NCI-H2196 (cell line): ENCODE measurements at regions not wholly inside any gene's neighbourhood (a gene's known extent, or its start where the extent isn't known, plus 50 kb on each side); places are given as distances from the start of the nearest gene placed in this dataset.
"Not testable (repeated sequence)": the region's sequence is repeated elsewhere in the genome, so short reads cannot be mapped to it uniquely, and the experiment has no call there.

ENCODE experiments used
- DNase-seq: peaks from one replicate; lab custom pipeline; 2025; ENCODE audit not compliant: unreplicated experiment; lab: John Stamatoyannopoulos, UW

DNA sequence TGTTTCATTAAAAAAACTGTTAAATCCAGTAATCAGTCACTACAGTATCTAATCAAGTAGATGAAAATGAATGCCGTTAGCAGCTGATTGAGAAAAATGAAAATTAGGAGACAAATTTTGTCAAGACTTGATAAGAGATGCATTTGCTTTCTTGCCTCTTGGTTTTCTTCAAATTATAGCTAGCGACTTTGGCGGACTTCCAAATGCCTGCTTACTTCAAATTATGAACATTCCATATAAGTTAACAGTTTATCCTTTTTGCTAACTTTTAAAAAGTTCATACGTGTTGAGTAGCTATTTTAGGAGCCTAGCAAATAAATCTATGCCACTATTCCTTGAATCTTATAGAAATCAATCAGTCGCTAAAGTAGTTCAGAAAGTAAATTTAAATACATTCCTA lies 58.8 kb downstream of the PPP4R3C start:
- DNase-seq: no peak

DNA sequence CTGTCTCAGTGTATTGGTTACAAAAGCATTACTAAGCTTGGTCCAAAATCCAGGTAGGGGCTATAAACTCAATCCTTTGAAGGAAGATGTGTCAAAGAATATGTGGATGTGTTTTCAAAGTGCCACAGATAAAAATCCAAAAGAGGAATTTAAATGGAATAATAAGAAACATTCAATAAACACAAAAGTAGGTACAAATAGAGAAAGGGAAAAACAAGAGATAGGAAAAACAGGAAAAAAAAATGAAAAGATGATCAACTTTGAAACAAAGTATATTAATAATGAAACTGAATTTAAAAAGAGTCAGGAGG lies 64.0 kb downstream of the PPP4R3C start:
- no peak for DNase-seq

DNA sequence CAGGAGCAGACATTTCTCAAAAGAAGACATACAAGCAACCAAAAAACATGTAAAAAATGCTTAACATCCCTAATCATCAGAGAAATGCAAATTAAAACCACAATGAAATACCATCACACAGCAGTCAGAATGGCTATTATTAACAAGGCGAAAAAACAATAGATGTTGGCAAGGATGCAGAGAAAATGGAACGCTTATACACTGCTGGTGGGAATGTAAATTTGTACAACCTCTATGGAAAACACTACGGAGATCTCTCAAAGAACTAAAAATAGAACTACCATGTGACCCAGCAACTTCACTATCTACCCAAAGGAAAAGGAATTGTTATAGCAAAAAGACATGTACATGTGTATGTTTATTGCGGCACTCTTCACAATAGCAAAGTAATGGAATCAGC lies 71.5 kb downstream of the PPP4R3C start:
- no peak for DNase-seq

DNA sequence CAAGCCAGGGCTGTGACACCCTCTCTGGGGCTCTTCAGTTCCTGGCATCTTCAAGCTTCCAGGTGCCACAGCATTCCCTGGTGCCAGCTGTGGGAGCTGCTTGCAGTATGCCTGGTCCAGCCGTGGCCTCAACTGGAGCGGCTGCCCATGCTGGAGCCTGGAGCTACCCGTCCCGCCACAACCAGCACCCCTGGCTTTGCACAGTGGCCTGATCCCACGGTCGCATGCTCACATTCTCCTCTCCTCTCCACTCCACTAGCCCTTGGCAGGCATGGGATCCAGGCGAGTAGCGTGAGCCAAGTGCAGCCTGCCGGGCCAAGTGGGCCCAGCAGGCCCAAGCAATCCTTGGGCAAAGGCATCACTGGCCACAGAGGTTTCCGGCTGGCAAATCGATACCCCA lies 81.7 kb downstream of the PPP4R3C start:
- no peak for DNase-seq

DNA sequence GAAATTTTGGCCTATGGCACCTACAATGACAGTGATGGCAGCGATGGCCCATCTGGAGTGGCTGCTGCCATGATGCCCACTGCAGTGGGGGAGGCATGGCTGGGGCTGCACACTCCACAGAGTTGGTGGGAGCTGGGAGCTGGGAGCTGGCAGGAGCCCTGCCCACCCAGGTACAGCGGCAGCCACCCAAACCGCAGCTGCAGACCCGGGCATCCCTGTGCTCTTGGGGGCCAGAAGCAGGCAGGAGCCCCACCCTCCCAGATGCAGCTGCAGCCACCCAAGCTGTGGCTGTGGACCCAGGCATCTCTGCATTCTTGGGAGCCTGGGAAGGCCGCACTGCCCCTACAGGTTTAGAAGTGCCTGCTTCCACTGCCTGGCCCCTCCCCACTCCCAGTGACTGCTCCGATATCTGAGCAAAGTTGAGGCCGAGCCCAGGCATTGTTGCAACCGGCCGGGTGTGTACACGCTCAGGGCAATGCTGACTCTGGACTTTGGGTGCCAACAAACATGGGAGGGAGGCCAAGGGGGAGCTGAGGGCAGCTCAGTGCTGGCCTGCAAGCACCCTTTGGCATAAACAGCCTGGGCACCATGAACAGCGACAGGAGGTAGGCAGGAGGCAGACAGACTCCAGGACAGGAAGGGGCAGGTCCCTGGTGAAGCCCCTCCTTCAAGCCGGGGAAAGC lies 82.8 kb downstream of the PPP4R3C start:
- DNase-seq: no peak

DNA sequence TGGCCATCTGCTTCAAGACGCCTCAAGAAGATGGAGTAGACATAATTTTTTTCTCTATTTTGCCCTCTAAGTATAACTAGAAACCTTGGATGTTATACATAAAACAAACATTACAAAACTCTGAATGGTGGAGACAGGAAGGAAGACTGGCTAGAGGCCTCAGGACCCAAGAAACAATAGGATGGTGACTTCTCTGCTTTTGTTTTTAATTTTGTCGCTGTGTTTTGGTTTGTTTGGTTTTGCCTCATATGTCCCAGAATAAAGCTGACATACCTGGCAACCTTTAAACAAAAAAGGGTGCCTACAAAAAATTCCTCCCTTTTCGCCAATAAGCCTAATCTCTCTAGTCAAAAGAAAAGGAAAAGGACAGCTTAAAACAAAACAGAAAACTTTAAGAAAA lies 109.1 kb downstream of the PPP4R3C start:
- no peak for DNase-seq

DNA sequence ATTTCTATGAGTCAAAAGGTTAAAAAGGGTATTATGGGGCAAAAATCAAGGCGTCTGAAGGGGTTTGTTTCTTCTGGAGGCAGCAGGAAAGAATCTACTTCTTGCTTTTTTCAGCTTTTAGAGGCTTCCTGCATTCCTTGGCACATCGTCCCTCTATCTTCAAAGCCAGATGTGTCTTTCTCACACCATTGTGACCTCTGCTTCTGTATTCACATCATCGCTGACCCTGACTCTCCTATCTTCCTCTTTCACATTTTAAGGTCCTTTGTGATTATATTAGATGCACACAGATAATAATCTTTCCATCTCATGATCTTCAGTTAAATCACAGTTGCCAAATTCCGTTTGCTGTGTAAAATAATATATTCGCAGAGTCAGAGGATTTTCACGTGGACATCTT lies 112.7 kb downstream of the PPP4R3C start:
- DNase-seq: no peak

DNA sequence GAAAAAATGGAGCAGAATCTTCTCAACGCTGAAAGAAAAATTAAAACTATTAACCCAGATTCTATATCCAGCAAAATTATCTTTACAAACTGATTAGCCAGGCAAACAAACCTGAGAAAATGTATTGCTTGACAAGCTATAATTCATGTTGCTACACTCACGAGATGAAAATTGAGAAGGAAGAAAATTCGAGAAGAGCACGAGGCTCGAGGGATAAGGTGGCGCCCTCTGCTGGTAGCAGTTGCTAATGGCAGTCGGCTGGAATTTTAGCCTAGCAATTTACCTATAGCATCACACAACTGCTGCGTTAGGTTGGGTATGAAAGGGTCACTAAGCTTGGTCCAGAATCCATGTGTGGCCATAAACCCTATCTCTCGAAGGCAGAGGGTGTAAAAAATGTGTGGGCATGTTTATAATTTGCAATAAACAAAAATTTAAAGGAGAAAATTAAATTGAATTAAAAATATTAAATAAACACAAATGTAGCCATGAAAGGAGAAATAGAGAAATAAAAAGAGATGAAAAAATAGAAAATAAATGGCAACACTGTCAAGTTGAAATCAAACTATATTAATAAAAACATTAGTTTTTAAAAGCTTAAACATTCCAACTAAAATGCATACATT lies 126.6 kb downstream of the PPP4R3C start:
- DNase-seq: peak; percentile 9

DNA sequence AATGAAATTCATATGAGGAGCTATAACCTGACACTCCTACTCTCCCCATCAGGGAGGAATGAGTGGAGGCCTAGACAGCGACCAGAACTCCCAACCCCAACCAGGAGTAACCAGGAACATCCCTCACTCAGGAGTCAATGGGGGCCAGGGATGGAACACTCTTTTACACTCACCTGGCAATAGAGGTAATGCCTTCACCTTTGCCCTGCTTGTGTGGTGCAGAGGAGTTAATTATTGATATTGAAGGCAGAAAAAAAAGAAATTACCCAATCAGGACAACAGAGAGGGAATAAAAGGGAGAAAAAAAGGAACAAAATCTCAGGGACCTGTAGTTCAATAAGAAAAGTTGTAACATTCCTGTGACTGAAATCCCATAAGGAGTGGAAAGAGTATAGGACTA lies 141.5 kb downstream of the PPP4R3C start:
- no peak for DNase-seq

DNA sequence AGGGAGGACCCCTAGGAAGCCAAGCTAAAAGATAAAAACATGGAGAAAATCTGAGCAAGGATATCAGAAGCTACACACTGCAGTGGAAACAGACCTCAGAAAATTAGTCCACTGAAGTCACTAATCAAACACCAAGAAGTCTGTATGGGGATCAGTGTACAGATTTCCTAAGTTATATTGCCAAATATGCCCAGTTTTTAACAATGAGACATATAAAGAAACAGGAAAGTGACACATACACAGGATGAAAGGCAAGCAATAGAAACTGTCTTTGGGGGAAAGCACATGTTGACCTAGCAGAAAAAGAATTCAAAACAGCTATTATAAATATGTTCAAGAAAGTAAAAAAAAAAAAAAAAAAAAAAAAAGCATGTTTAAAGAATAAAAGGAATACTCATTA lies 153.7 kb downstream of the PPP4R3C start:
- no peak for DNase-seq

DNA sequence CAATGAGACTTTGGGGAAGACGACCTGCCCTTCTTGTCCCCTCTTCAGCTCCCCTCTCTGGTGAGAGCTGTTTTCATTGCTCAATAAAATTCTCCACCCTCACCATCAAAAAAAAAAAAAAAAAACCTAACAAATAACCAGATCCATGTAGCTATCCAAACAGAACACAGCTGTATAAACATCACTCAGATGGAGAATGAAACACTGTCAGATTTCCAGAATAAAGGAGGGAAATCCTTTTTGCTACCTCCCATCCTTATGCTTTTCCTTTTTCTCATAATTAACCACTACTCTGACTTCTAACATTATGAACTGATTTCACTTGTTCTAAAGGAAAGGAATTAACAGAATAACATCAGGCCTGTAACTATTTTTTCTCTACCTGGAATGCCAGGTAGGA lies 155.6 kb downstream of the PPP4R3C start:
- DNase-seq: no peak

DNA sequence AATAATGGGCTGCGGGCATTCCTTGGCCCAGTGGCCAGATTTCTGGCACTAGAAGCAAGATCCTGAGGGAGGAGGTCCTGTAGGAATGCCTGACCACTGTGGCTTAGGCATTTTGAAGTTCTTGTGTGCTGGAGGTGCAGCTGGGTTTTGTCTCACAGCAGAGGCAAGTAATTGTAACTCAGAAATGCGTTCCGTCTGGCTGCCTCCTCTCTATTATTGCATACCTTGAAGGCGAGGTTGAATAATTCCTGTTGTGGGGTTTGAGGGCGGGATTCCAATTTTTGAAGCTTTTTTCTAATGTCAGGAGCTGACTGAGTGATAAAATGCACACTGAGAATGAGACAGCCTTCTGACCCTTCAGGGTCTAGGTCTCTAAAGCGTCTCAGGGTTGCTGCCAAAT lies 170.6 kb downstream of the PPP4R3C start:
- DNase-seq: not testable (repeated sequence)

DNA sequence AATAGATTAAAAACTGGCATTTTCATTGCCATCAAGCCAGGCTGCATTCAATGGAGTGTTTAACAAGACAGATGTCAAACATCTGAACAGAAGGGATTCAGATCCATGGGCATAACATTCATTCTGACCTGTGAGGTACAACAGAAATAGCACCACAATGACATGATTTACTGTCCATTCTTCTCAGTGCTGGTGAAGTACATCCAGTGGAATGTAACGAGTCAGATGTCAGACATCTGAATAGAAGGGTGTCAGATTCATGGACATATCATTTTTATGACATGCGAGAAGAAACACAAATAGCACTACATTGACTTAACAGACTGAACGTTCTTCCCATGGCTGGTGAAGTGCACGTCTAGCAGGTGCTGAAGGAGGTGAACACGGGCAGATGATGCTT lies 186.4 kb downstream of the PPP4R3C start:
- DNase-seq: no peak

DNA sequence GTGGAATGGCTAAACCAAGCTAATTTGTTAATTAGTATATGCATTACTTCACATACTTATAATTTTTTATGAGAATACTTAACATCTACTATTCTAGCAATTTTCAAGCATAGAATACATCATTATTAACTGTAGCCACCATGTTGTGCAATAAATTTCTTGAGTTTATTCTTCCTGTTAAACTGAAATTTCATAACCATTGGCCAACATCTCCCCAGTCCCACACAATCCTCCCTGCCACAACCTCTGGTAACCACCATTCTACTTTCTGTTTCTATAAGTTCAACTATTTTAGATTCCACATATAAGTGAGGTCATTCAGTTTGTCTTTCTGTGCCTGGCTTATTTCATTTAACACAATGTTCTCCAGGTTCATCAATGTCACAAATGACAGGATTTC lies 208.5 kb downstream of the PPP4R3C start:
- no peak for DNase-seq

DNA sequence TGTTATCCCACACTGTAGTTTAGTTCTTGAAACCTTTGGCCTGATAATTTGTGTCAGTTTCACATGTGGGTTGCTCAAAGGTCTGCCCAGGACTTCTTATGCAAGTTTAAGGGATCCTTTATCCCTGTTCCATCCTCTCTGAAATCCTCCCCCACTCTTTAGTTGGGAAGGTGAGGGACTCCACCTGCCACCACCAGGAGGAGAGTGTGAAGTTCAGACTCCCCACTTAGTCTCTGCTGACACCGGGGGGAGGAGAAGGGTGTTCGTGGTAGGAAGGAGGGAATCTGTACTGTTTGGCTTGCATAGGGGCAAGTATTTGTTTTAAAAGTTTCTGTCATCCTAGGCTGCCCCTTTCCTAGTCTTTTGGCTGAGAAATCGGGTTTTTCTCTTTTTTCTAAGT lies 211.8 kb downstream of the PPP4R3C start:
- no peak for DNase-seq

DNA sequence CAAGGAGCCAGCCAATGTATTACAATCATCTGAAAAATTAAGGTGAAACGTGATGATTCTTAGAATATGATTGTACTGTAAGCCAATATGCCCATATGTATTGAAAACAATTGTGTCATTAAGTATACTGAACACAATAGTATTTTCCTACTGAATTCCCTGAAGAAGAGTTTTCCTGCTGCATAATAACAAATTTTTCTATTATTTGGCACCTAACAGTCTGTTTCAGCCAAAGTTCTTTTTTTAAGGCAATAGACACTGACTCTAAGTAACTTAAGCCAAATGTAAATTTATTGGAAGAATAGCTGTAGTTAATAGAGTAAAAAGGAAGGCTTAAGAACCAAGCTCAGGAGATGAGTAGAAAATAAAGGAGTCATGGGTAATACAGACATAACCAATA lies 220.6 kb downstream of the PPP4R3C start:
- no peak for DNase-seq

DNA sequence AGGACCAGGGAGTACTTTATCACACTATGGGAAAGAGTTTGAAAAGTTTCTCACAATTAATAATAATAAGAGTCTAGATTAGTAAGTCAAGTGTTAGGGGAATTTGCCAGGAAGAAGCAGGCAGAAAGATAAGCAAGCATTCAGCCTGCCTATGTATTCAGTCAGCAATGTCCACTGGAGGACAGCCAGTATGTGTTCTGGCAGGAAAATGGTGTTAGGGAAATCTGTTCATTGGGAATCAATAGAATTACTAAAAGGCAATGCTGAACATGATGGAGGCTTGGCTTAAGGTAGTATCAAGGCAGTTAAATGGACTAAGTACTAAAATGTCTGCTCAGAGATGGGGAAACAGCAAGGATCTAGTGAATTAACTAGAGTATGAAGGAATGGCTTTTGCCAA lies 221.2 kb downstream of the PPP4R3C start:
- no peak for DNase-seq

DNA sequence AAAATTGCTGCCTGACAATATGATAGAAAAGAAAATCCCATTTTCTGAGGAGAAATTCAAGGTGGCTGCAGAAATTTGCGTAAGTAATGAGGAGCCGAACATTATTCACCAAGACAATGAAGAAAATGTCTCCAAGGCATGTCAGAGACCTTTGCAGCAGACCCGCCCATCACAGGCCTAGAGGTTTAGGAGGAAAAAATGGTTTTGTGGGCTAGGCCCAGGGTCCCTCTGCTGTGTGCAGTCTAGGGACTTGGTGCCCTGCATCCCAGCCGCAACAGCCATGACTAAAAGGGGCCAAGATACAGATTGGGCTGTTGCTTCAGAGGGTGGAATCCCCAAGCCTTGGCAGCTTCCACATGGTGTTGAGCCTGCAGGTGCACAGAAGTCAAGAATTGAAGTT lies 223.1 kb downstream of the PPP4R3C start:
- not testable (repeated sequence) for DNase-seq

DNA sequence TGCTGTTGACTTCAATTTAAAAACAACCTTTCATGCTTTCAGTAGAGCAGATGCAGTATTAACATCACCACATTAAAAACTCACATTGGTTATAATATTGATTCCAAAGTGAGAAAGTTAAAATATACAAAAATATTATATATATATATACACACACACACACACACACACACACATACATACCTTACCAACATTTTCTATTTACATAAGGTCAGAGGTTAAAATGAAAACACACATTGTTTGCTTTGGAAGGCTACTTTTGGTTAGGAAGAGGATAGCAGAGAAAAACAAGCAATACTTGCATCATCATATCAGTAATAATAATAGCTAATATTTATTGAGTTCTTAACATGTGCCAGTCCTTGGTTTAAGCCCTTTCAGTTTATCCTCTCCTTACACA lies 226.5 kb downstream of the PPP4R3C start:
- no peak for DNase-seq

DNA sequence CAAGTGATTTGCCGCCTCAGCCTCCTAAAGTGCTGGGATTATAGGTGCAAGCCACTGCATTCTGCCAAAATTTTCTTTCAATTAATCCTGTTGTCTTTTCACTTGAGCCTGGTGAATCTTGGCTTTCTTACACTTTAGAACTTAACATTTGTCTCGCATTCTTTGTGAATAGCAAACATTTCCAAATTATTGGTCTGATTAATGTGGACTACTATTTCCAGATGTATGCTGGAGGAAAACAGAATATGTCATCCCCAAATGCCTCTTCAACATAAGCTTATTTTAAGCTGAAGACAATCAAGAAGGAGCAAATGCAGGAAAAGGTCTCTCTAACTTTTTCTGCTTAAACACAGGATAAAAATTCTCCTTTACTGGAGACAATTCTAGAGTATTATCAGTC lies 233.4 kb downstream of the PPP4R3C start:
- DNase-seq: no peak

DNA sequence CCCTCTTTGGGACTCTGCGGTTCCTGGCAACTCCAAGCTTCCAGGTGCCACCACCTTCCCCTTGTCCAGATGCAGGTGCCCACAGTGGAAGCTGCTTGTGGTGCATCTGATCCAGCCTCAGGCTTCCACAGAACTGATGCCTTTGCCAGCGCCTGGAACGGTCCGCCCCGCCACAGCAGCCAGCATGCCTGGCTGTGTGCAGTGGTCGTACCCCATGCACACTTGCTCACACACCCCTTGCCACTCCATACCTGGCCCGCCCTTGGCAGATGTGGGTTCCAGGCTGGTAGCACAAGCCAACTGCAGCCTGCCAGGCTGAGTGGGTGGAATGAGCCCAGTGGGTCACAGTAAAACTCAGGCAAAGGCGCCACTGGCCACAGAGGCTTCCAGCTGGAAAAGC lies 240.5 kb downstream of the PPP4R3C start:
- DNase-seq: no peak

DNA sequence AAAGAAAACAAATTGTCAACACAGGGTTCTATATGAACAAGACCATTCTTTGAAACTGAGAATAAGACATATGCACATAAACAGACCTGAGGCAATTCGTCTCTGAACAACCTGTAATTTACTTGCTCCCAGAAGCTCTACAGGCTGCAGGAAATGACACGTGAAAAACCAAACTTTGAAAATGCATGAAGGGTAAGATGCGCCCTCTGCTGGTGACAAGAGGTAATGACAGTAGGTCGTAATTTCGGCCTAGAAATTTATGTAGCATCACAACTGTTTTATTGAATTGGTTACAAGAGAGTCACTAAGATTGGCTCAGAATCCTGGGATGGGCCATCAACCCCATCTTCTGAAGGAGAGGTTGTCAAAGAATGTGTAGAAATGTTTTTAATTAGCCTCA lies 276.5 kb downstream of the PPP4R3C start:
- no peak for DNase-seq

DNA sequence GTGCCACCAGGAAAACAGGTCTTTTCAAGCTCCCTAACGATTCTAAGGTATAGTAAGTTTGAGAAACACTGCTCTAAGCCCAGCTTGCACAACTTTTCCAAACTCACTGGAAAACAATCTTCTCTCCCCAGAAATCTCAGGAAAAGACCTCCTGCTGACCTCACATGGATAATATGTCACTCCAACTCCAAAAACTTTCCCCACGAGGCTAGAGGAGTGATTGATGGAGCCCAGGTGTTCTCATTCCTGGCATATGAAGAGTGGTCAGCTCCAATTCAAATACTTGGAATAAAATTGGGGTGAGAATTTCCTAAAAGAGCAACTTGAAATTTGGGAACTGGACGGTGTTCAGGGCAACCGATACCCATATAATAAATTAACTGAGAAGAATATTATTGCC lies 299.9 kb downstream of the PPP4R3C start:
- no peak for DNase-seq
